ENCODE measurements at regions not wholly inside any gene's neighbourhood (a gene's known extent, or its start where the extent isn't known, plus 50 kb on each side); places are given as distances from the start of the nearest gene placed in this dataset.

- no peak overlapping the region for H3K4me3 ChIP-seq (ENCODE audit: low read depth, low read length)
- DNase-seq (ENCODE audit: low read depth) = no peak
- TF ChIP-seq, protein P1, sequence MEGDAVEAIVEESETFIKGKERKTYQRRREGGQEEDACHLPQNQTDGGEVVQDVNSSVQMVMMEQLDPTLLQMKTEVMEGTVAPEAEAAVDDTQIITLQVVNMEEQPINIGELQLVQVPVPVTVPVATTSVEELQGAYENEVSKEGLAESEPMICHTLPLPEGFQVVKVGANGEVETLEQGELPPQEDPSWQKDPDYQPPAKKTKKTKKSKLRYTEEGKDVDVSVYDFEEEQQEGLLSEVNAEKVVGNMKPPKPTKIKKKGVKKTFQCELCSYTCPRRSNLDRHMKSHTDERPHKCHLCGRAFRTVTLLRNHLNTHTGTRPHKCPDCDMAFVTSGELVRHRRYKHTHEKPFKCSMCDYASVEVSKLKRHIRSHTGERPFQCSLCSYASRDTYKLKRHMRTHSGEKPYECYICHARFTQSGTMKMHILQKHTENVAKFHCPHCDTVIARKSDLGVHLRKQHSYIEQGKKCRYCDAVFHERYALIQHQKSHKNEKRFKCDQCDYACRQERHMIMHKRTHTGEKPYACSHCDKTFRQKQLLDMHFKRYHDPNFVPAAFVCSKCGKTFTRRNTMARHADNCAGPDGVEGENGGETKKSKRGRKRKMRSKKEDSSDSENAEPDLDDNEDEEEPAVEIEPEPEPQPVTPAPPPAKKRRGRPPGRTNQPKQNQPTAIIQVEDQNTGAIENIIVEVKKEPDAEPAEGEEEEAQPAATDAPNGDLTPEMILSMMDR (conservative IDR thresholded peaks at IDR 0.05; ENCODE audit: low read depth, low read length) = no peak
Observed at GRCh38 chr12:76276499-76277151, 71.6 kb downstream of the BBS10 start.

- no peak overlapping the region for H3K4me3 ChIP-seq (ENCODE audit: low read depth, low read length)
- no peak for DNase-seq (ENCODE audit: low read depth)
- TF ChIP-seq, protein P1 (conservative IDR thresholded peaks at IDR 0.05; ENCODE audit: low read depth, low read length) = no peak
Observed at GRCh38 chr12:76275511-76276093, 72.6 kb downstream of the BBS10 start.

- TF ChIP-seq, protein P1 (conservative IDR thresholded peaks at IDR 0.05; ENCODE audit: low read depth, low read length) = no peak
- H3K4me3 ChIP-seq (ENCODE audit: low read depth, low read length) = no peak overlapping the region
- no peak for DNase-seq (ENCODE audit: low read depth)
Observed at GRCh38 chr12:76274420-76275083, 73.7 kb downstream of the BBS10 start.

DNA sequence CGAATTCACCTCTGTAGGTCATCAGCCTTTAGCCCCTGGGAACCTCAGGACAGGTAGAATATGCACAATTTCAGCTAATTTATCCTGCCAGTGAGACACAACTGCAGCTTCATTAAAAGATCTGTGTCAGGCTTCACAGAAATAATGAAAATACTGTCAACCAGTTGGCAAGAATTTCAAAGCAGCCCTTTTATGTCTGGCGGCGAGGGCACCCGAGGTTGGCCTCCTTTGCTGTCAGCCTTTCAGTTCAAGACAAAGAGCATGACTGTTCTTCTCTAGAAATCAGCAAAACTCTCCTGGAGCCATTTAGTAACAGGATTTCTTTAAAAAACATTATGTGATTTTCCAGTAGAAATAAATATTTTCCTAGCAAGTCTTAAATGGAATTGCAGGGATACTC, 75.9 kb downstream of the BBS10 start:
- no peak overlapping the region for H3K4me3 ChIP-seq (ENCODE audit: low read depth, low read length)
- TF ChIP-seq, protein P1 (conservative IDR thresholded peaks at IDR 0.05; ENCODE audit: low read depth, low read length) = no peak
- no peak for DNase-seq (ENCODE audit: low read depth)

DNA sequence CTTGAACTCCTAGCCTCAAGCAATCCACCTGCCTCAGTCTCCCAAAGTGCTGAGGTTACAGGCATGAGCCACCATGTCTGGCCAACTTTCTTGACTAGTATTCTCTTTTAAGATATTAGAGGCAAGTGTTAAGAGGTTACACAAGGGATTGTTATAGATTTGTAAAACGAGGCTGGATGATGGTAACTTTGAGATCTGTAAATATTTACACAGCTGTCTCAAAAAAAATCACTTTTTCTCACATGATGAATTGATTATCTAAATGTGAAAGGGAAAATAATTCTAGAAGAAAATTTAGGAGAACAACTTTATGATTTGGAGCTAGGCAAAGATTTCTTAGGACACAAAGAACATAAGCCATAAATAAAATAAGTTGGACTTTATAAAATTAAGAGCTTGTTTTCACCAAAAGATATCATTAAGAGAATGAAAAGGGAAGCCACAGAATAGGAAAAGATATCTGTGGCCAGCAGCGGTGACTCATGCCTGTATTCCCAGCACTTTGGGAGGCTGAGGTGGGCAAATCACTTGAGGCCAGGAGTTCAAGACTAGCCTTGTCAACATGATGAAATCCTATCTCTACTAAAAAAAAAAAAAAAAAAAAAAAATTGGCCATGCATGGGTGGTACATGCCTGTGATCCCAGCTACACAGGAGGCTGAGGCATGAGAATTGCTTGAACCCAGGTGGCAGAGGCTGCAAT, 77.4 kb downstream of the BBS10 start:
- TF ChIP-seq, protein P1 (conservative IDR thresholded peaks at IDR 0.05; ENCODE audit: low read depth, low read length) = no peak
- peak; percentile 59 for DNase-seq (ENCODE audit: low read depth)
- no peak overlapping the region for H3K4me3 ChIP-seq (ENCODE audit: low read depth, low read length)

DNA sequence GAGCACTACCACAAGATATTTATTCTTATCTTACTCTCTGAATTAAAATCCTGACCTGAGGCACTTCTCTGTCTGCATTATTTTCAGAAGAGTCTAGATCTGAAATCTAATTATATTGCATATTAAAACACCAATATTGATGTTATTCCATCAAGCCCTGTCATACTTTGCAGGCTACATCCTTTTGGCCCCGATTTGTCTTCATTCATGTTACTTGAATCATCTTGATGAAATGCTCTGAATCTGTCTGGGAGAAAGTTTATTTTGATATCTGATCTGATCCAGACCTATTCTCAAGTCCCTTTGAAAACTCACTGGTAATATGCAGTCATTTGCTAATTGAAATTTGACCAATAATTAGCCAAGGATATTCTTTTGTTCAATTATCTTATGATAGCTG, 79.9 kb downstream of the BBS10 start:
- no peak overlapping the region for H3K4me3 ChIP-seq (ENCODE audit: low read depth, low read length)
- TF ChIP-seq, protein P1 (conservative IDR thresholded peaks at IDR 0.05; ENCODE audit: low read depth, low read length) = no peak
- DNase-seq (ENCODE audit: low read depth) = peak; percentile 71
